ENCODE measurements at regions not wholly inside any gene's neighbourhood (a gene's known extent, or its start where the extent isn't known, plus 50 kb on each side); places are given as distances from the start of the nearest gene placed in this dataset.

DNA sequence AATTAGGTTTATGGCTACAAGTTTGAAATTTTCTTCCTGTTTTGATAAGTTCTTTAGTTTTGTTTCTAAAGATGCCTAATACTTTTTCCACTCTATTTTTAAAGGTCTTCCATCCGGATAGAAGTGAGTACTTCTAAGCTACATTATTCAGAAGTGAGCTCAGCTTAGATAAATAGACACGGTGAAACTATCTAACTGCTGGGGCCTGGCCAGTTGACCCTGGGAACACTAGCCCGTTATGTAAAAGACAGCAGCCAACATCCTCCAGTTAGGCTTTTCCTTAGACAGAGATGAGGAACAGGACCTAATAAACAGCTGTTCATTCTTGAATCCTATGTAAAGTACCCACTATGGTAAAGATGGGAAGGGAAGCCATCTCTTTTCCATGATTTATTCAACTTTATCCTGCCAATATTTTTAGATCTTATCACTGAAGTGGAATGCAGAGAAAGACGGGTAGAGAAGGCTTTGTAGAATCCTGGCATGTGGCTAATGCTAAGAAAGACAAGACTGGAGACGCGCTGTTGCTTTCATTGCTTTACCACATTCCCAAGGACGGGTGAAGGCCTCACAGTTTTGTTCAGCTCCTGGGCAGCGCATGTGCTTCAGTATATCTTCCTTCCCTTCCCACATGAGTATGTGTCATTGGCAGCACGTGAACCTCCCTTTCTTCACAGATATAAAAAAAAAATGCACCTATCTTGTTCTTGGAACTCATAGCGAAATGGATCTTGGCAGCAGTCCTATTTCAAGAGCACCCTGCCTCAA is 340.0 kb upstream of the MEOX2 start:
- Histone ChIP-seq H3K36me3 (no peaks in the 10 kb centered on the region), H3K27me3 (ENCODE audit: insufficient read depth, low read depth, severe bottlenecking) (no peaks in the 10 kb centered on the region), H3K4me3 (ENCODE audit: low read depth, low read length) (no peak overlapping the region), H3K9me3 (ENCODE audit: severe bottlenecking) (no peaks in the 10 kb centered on the region), H3K27ac (no peak overlapping the region)
- DNase-seq: no peak
- TF ChIP-seq, protein P1, sequence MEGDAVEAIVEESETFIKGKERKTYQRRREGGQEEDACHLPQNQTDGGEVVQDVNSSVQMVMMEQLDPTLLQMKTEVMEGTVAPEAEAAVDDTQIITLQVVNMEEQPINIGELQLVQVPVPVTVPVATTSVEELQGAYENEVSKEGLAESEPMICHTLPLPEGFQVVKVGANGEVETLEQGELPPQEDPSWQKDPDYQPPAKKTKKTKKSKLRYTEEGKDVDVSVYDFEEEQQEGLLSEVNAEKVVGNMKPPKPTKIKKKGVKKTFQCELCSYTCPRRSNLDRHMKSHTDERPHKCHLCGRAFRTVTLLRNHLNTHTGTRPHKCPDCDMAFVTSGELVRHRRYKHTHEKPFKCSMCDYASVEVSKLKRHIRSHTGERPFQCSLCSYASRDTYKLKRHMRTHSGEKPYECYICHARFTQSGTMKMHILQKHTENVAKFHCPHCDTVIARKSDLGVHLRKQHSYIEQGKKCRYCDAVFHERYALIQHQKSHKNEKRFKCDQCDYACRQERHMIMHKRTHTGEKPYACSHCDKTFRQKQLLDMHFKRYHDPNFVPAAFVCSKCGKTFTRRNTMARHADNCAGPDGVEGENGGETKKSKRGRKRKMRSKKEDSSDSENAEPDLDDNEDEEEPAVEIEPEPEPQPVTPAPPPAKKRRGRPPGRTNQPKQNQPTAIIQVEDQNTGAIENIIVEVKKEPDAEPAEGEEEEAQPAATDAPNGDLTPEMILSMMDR (IDR thresholded peaks at IDR 0.05; ENCODE audit: low read depth, low read length): no peak

DNA sequence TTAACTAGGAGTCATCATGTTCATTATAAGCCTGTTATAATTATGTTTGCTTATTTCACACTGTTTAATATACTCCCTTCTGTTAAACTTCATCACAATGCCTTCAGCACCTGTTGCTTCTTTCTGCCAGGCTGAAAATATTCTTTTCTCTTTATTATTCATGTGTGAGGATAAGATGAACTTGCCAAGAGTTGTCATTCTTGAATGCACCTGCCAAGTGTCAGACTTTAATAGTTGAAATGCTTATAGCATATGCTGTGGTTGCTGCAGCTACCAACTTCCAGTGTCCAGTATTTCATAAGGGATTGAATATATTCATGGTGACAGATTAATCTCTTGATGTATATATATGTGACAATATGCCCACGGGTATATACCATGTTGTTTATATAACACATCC is 339.2 kb upstream of the MEOX2 start:
- TF ChIP-seq, protein P1 (IDR thresholded peaks at IDR 0.05; ENCODE audit: low read depth, low read length): no peak

DNA sequence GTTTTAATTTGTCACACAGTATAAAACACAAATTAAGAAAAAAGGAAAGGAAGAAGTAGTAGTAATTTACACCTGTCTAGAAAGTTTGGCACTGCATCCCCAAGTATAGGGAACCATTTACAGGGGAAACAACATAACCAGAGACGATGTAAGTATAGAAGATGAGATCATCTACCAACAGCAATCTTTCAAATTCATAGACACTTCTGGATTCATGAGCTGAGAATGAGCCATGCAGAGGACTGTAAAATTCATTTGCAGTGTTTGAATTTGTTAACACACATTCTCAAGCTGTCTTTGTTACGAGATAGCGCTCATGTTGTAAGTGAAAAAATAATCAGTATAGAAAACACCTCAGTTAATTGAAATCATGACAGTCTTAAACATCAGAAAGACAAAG is 337.0 kb upstream of the MEOX2 start:
- DNase-seq: no peak
- TF ChIP-seq, protein P1 (IDR thresholded peaks at IDR 0.05; ENCODE audit: low read depth, low read length): no peak
- no peak overlapping the region for H3K27ac ChIP-seq

More for the DNA sequence above, 339.2 kb upstream of the MEOX2 start:
- Histone ChIP-seq H3K27ac (no peak overlapping the region), H3K9me3 (ENCODE audit: severe bottlenecking) (no peaks in the 10 kb centered on the region), H3K36me3 (no peaks in the 10 kb centered on the region), H3K27me3 (ENCODE audit: insufficient read depth, low read depth, severe bottlenecking) (no peaks in the 10 kb centered on the region), H3K4me3 (ENCODE audit: low read depth, low read length) (no peak overlapping the region)
- no peak for DNase-seq

DNA sequence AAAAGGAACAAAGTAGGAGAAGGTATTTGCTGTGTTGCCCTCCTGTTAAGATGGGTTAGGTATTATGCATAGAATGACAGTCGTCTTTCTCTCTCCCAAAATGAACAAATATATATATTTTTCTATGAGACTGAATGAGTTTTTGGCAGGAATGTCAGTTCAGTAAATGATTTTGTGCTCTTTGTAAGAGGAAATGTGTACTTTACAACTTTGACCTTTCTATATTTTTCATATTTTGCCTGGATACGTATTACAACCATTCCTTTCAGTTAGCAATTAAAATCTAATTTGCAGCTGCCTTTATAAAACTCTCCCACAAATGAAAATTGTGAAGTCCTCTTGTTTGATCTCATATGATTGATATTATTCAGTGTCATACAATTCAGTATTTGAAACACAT is 336.6 kb upstream of the MEOX2 start:
- TF ChIP-seq, protein P1 (IDR thresholded peaks at IDR 0.05; ENCODE audit: low read depth, low read length): no peak
- H3K9me3 ChIP-seq (ENCODE audit: severe bottlenecking): no peaks in the 10 kb centered on the region
- H3K27me3 ChIP-seq (ENCODE audit: insufficient read depth, low read depth, severe bottlenecking): no peaks in the 10 kb centered on the region
- H3K4me3 ChIP-seq (ENCODE audit: low read depth, low read length): no peak overlapping the region
- no peaks in the 10 kb centered on the region for H3K36me3 ChIP-seq
- no peak overlapping the region for H3K27ac ChIP-seq
- DNase-seq: no peak

More for the DNA sequence above, 337.0 kb upstream of the MEOX2 start:
- H3K36me3 ChIP-seq: no peaks in the 10 kb centered on the region
- no peaks in the 10 kb centered on the region for H3K9me3 ChIP-seq (ENCODE audit: severe bottlenecking)
- no peak overlapping the region for H3K4me3 ChIP-seq (ENCODE audit: low read depth, low read length)
- H3K27me3 ChIP-seq (ENCODE audit: insufficient read depth, low read depth, severe bottlenecking): no peaks in the 10 kb centered on the region

DNA sequence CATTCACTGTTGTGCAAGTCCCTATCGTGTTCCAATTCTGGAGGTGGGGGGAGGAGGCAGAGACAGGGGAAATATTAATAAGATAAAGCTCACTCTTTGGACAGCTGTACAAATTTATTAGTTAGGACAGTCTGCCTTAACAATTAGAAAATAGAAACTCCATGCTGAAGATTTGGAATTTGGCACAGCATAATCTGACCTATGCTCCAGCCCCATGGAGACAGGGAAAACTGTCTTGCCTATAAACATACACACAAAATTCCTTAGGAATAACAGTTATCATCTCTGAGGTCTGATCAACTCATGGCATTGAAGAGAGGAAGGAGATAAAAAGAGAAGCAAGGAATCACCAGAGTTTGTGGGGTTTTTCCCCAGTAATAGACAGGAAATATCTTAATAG is 335.4 kb upstream of the MEOX2 start:
- DNase-seq: no peak
- TF ChIP-seq, protein P1 (IDR thresholded peaks at IDR 0.05; ENCODE audit: low read depth, low read length): no peak
- H3K27me3 ChIP-seq (ENCODE audit: insufficient read depth, low read depth, severe bottlenecking): no peaks in the 10 kb centered on the region
- no peak overlapping the region for H3K4me3 ChIP-seq (ENCODE audit: low read depth, low read length)
- no peaks in the 10 kb centered on the region for H3K36me3 ChIP-seq
- H3K9me3 ChIP-seq (ENCODE audit: severe bottlenecking): no peaks in the 10 kb centered on the region
- H3K27ac ChIP-seq: no peak overlapping the region

DNA sequence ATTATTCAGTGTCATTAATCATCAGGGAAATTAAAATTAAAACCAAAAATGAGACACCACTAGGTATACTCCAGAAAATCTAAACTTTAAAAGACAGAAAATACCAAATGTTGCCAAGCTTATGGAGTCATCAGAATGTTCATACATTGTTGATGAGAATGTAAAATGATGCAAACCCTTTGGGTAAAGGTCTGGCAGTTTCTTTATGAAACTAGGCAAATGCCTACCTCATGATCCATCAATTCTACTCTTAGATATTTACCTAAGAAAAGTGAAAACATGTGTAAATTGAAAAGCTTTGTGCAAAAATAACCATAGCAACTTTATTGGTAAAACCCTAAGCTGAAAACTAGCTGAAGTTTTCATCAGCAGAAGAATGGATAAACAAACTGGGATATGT is 329.5 kb upstream of the MEOX2 start:
- no peak overlapping the region for H3K4me3 ChIP-seq (ENCODE audit: low read depth, low read length)
- H3K9me3 ChIP-seq (ENCODE audit: severe bottlenecking): no peaks in the 10 kb centered on the region
- no peaks in the 10 kb centered on the region for H3K36me3 ChIP-seq
- TF ChIP-seq, protein P1 (IDR thresholded peaks at IDR 0.05; ENCODE audit: low read depth, low read length): no peak
- no peak for DNase-seq
- no peak overlapping the region for H3K27ac ChIP-seq
- no peaks in the 10 kb centered on the region for H3K27me3 ChIP-seq (ENCODE audit: insufficient read depth, low read depth, severe bottlenecking)

Data from WERI-Rb-1 (cell line).